HG02970 (cell line): ENCODE measurements at regions not wholly inside any gene's neighbourhood (a gene's known extent, or its start where the extent isn't known, plus 50 kb on each side); places are given as distances from the start of the nearest gene placed in this dataset.
"Not testable (repeated sequence)": the region's sequence is repeated elsewhere in the genome, so short reads cannot be mapped to it uniquely, and the experiment has no call there.

ENCODE experiments used
- ATAC-seq: cut with Tn5 transposase; IDR thresholded peaks from one replicate; pipeline ENCODE4 v1.9.1; 2021; ENCODE audit warnings: mild to moderate bottlenecking, moderate library complexity, moderate number of reproducible peaks; ENCODE audit not compliant: unreplicated experiment, low FRiP score

- ATAC-seq: no peak
These were observed 1146.9 kb downstream of the EFNA5 start for GRCh38 chr5:106523852-106524251.

- no peak for ATAC-seq
These were observed 1148.4 kb downstream of the EFNA5 start for GRCh38 chr5:106522296-106522695.

- ATAC-seq: no peak
These were observed 1149.0 kb downstream of the EFNA5 start for GRCh38 chr5:106521701-106522100.

- ATAC-seq: no peak
These were observed 1160.4 kb downstream of the EFNA5 start for GRCh38 chr5:106510321-106510720.

GRCh38 chr5:106508894-106509293 lies 1161.8 kb downstream of the EFNA5 start:
- ATAC-seq: no peak

GRCh38 chr5:106493910-106494309 lies 1176.8 kb downstream of the EFNA5 start:
- no peak for ATAC-seq

- ATAC-seq: no peak
These were observed 1181.7 kb downstream of the EFNA5 start for GRCh38 chr5:106489004-106489403.

GRCh38 chr5:106488407-106488806 lies 1182.3 kb downstream of the EFNA5 start:
- no peak for ATAC-seq

GRCh38 chr5:106481374-106481773 lies 1189.4 kb downstream of the EFNA5 start:
- no peak for ATAC-seq

GRCh38 chr5:106476630-106477029 lies 1194.1 kb downstream of the EFNA5 start:
- ATAC-seq: no peak

- ATAC-seq: no peak
These were observed 1196.7 kb downstream of the EFNA5 start for GRCh38 chr5:106474066-106474465.

GRCh38 chr5:106459541-106459940 lies 1211.2 kb downstream of the EFNA5 start:
- no peak for ATAC-seq

GRCh38 chr5:106454651-106455415 lies 1215.9 kb downstream of the EFNA5 start:
- no peak for ATAC-seq

GRCh38 chr5:106454050-106454449 lies 1216.7 kb downstream of the EFNA5 start:
- no peak for ATAC-seq

- no peak for ATAC-seq
These were observed 1218.7 kb downstream of the EFNA5 start for GRCh38 chr5:106451998-106452397.

- no peak for ATAC-seq
These were observed 1227.0 kb downstream of the EFNA5 start for GRCh38 chr5:106443746-106444145.

- ATAC-seq: no peak
These were observed 1235.6 kb downstream of the EFNA5 start for GRCh38 chr5:106435185-106435584.

GRCh38 chr5:106430733-106431132 lies 1240.0 kb downstream of the EFNA5 start:
- not testable (repeated sequence) for ATAC-seq

- ATAC-seq: no peak
These were observed 1247.4 kb downstream of the EFNA5 start for GRCh38 chr5:106423109-106423897.

- ATAC-seq: no peak
These were observed 1250.6 kb downstream of the EFNA5 start for GRCh38 chr5:106420102-106420501.

- no peak for ATAC-seq
These were observed 1252.5 kb downstream of the EFNA5 start for GRCh38 chr5:106418196-106418595.

- no peak for ATAC-seq
These were observed 1253.2 kb downstream of the EFNA5 start for GRCh38 chr5:106417566-106417965.
